Ovary (tissue), 7 donors: ENCODE measurements at regions not wholly inside any gene's neighbourhood (a gene's known extent, or its start where the extent isn't known, plus 50 kb on each side); places are given as distances from the start of the nearest gene placed in this dataset.

ENCODE experiments used
- DNase-seq, 5 donors: peaks; one replicate each; pipeline ENCODE4 v3.0.0-alpha.2; 2019 to 2020
- H3K27ac ChIP-seq, 2 donors: fragments of 200-600 bp; one replicate each; pipeline versions ENCODE4 v1.5.1 to v1.8.0; 2019 to 2022
- H3K27me3 ChIP-seq: fragments of 200-600 bp; one replicate; pipeline ENCODE4 v1.8.0; 2022
- H3K36me3 ChIP-seq: fragments of 200-600 bp; sonication (generic); one replicate; pipeline ENCODE4 v1.5.1; 2019
- H3K4me1 ChIP-seq: one replicate; pipeline ENCODE4 v1.8.1; 2013; ENCODE audit warnings: mild to moderate bottlenecking, moderate library complexity; ENCODE audit not compliant: insufficient read depth
- H3K4me3 ChIP-seq: fragments of 200-600 bp; sonication (generic); one replicate; pipeline ENCODE4 v1.5.1; 2017
- H3K9me3 ChIP-seq, 2 donors: fragments of 200-600 bp in 1 of 2; sonication (generic) in 1 of 2; one replicate each; pipeline versions ENCODE4 v1.5.1 to v1.8.1; 2013 to 2019; ENCODE audit warnings: mild to moderate bottlenecking in 1 of 2, moderate library complexity in 1 of 2
- CTCF ChIP-seq, 3 donors: fragments of 450-650 bp in 2 of 3; fragments of 200-600 bp in 1 of 3; IDR thresholded peaks; one replicate each; pipeline versions ENCODE4 v1.5.1 to v1.8.0; 2016 to 2022; ENCODE audit warnings: antibody characterized with exemption in 3 of 3, mild to moderate bottlenecking in 1 of 3
- EP300 ChIP-seq: sonication (generic); formaldehyde crosslinking; IDR thresholded peaks from one replicate; pipeline ENCODE4 v1.6.1; 2017; ENCODE audit warnings: antibody characterized with exemption
- POLR2A ChIP-seq: fragments of 450-650 bp; IDR thresholded peaks from one replicate; pipeline ENCODE4 v1.6.1; 2017; ENCODE audit warnings: antibody characterized with exemption, mild to moderate bottlenecking, moderate library complexity
- WGBS, 3 donors: extraction: QIAGEN DNeasy Blood & Tissue Kit in 1 of 3; methylation state at CpG; one replicate each; pipeline versions ENCODE4 v1.1.5 to v1.1.7; 2013 to 2017; 5-methylcytosine and 5-hydroxymethylcytosine counted together
- intact Hi-C, 4 donors: fragments of 100-400 bp; cut with DNase I; formaldehyde crosslinking; loops; one replicate each; pipeline versions ENCODE4 v1.11.0 to v1.15.1; 2022 to 2023
- donor health status: DM: no; HTN: no; CAD: no; lungs with moderate emphysema.
- donor health status: DM: no; HTN: no; CAD: no.
- donor health status: Bipolar disorder and iron deficiency.
- donor health status: DM: no; HTN: no; CAD: no.
- donor health status: DM: yes; HTN: yes; CAD: no.

DNA sequence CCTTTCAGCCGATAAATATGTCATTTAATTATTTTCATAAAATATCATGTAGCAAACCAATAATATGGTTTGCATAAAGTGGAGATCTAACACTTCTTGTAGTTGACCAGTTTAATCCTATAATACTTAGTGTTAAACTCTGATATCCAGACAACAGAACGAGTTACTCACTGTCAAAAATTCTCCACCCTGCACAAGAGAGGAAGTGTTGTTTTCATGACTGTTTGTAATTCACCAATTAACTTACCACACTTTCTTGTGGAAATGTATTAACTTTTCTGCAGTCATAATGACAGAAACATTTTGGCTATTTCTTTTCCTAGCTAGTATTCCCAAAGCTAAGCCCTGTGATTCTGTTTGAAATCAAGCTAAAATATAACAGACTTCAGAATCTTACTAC is 555.3 kb upstream of the FTMT start:
- no peak for TF ChIP-seq CTCF (IDR thresholded peaks at IDR 0.05)
- no peak for TF ChIP-seq EP300
- no peak for TF ChIP-seq POLR2A
- no peak overlapping the region for H3K4me3 ChIP-seq
- H3K36me3 ChIP-seq: no peaks in the 10 kb centered on the region
- WGBS, 3 donors: 56 to 73% (median 66%) methylated on average over 2 of the region's 2 CpGs
- DNase-seq: no peak
- intact Hi-C loops: no loop called here
- H3K27ac ChIP-seq: no peak overlapping the region
- no peaks in the 10 kb centered on the region for H3K4me1 ChIP-seq
- peaks cover 2% of the 10 kb centered on the region for H3K27me3 ChIP-seq
- H3K9me3 ChIP-seq: no peaks in the 10 kb centered on the region

DNA sequence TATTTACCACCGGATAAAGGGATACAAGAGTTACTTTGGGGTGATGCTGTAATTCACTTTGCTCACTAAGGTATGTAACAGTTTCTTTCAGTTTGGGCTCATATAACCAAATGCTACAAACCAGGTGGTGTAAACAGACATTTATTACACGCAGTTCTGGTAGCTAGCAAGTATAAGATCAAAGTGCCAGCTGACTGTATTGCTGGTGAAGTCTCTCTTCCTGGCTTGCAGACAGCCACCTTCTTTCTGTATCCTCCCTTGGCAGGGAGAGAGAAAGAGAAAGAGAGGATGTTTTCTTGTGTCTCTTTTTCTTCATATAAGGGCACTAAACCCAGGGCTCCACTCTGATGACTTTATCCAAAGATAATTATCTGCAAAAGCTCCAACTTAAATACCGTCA is 552.5 kb upstream of the FTMT start:
- Histone ChIP-seq H3K4me1 (no peaks in the 10 kb centered on the region), H3K36me3 (no peaks in the 10 kb centered on the region), H3K4me3 (no peak overlapping the region), H3K9me3 (no peaks in the 10 kb centered on the region), H3K27me3 (peaks cover 2% of the 10 kb centered on the region), H3K27ac (no peak overlapping the region)
- WGBS, 3 donors: 77 to 79% (median 79%) methylated on average over 3 of the region's 3 CpGs
- intact Hi-C loops: no loop called here
- TF ChIP-seq POLR2A (no peak), EP300 (no peak), CTCF (IDR thresholded peaks at IDR 0.05) (no peak)
- DNase-seq: no peak

DNA sequence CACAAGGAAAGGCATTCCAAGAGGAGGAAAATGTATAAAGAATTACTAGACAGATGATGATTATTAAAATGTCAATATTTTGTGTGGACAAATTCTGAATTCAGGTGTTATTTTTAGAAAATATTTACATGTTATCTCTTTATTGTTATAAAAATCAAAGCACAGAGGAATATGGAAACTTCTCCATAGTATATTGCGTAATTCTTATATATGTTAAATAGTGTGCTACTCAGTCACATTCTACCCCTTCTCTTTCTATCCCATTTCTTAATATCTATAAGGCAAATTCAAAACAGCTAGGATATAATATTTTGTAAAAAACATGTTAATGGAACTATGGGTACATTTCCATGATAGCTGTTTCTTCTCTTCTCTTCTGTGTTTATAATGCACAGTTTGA is 546.8 kb upstream of the FTMT start:
- no peak overlapping the region for H3K27ac ChIP-seq
- H3K4me3 ChIP-seq: no peak overlapping the region
- WGBS, 3 donors: 93 to 98% (median 97%) methylated on average over 1 of the region's 1 CpG
- no peak for DNase-seq
- H3K36me3 ChIP-seq: no peaks in the 10 kb centered on the region
- peaks cover 2% of the 10 kb centered on the region for H3K27me3 ChIP-seq
- no peaks in the 10 kb centered on the region for H3K9me3 ChIP-seq
- intact Hi-C loops: no loop called here
- no peaks in the 10 kb centered on the region for H3K4me1 ChIP-seq
- no peak for TF ChIP-seq POLR2A

- Histone ChIP-seq H3K36me3 (no peaks in the 10 kb centered on the region), H3K27me3 (no peaks in the 10 kb centered on the region), H3K4me1 (no peaks in the 10 kb centered on the region), H3K27ac (no peak overlapping the region), H3K9me3 (no peaks in the 10 kb centered on the region), H3K4me3 (no peak overlapping the region)
- TF ChIP-seq POLR2A: no peak
- no peak for TF ChIP-seq CTCF (IDR thresholded peaks at IDR 0.05)
- no peak for TF ChIP-seq EP300
- 37 to 63% (median 50%) methylated on average over 1 of the region's 1 CpG for WGBS, 3 donors
- intact Hi-C loops: no loop called here
- no peak for DNase-seq
Observed at GRCh38 chr5:121313886-121314285, 537.8 kb upstream of the FTMT start.

- Histone ChIP-seq H3K4me1 (no peaks in the 10 kb centered on the region), H3K27me3 (no peaks in the 10 kb centered on the region), H3K4me3 (no peak overlapping the region), H3K36me3 (no peaks in the 10 kb centered on the region), H3K9me3 (no peaks in the 10 kb centered on the region), H3K27ac (no peak overlapping the region)
- TF ChIP-seq CTCF (IDR thresholded peaks at IDR 0.05) (no peak), EP300 (no peak)
- no peak for DNase-seq
- 71 to 87% (median 82%) methylated on average over 1 of the region's 1 CpG for WGBS, 3 donors
- intact Hi-C loops: no loop called here
Observed at GRCh38 chr5:121315786-121316185, 535.9 kb upstream of the FTMT start.
